H9 (cell line): ENCODE measurements at regions not wholly inside any gene's neighbourhood (a gene's known extent, or its start where the extent isn't known, plus 50 kb on each side); places are given as distances from the start of the nearest gene placed in this dataset.

Experiments used
- DNase-seq: peaks from one replicate; pipeline ENCODE4 v3.0.0-alpha.2; 2017
- H2AFZ ChIP-seq: one replicate; pipeline ENCODE4 v1.6.1; 2013; ENCODE audit warnings: mild to moderate bottlenecking, low read length, control low read depth, moderate library complexity
- H2AK5ac ChIP-seq: 2 replicates; pipeline ENCODE4 v1.6.1; 2013; ENCODE audit warnings: low read length, control low read depth, mixed read lengths; ENCODE audit not compliant: insufficient read length
- H2BK120ac ChIP-seq: one replicate; pipeline ENCODE4 v1.6.1; 2013; ENCODE audit warnings: low read depth, mild to moderate bottlenecking, low read length, control low read depth, inconsistent platforms; ENCODE audit not compliant: poor library complexity, severe bottlenecking
- H2BK12ac ChIP-seq: 2 replicates; pipeline ENCODE4 v1.6.1; 2013; ENCODE audit warnings: low read length, control low read depth, mixed read lengths, low read depth; ENCODE audit not compliant: insufficient read length
- H2BK15ac ChIP-seq: 2 replicates; pipeline ENCODE4 v1.6.1; 2013; ENCODE audit warnings: low read depth, low read length, control low read depth
- H2BK20ac ChIP-seq: one replicate; pipeline ENCODE4 v1.6.1; 2013; ENCODE audit warnings: low read depth, mild to moderate bottlenecking, low read length, control low read depth, inconsistent platforms; ENCODE audit not compliant: poor library complexity, severe bottlenecking
- H2BK5ac ChIP-seq: 2 replicates; pipeline ENCODE4 v1.6.1; 2013; ENCODE audit warnings: low read length, control low read depth, mixed read lengths; ENCODE audit not compliant: insufficient read length
- H3K14ac ChIP-seq: 2 replicates; pipeline ENCODE4 v1.6.1; 2013; ENCODE audit warnings: low read length, control low read depth; ENCODE audit not compliant: insufficient read depth
- H3K18ac ChIP-seq: 2 replicates; pipeline ENCODE4 v1.6.1; 2013; ENCODE audit warnings: low read depth, mild to moderate bottlenecking, mixed read lengths, low read length, control low read depth; ENCODE audit not compliant: insufficient read length
- H3K23ac ChIP-seq: 2 replicates; pipeline ENCODE4 v1.6.1; 2013; ENCODE audit warnings: low read length, control low read depth, mixed read lengths, low read depth; ENCODE audit not compliant: insufficient read length
- H3K23me2 ChIP-seq: 2 replicates; pipeline ENCODE4 v1.6.1; 2013; ENCODE audit warnings: low read depth, mild to moderate bottlenecking, mixed read lengths, low read length, control low read depth; ENCODE audit not compliant: insufficient read length, poor library complexity, severe bottlenecking
- H3K27ac ChIP-seq: 2 replicates; pipeline ENCODE4 v1.5.1; 2013; ENCODE audit warnings: low read length, control low read depth, mixed read lengths, low read depth; ENCODE audit not compliant: insufficient read length
- H3K27me3 ChIP-seq: 2 replicates; pipeline ENCODE4 v1.6.1; 2013; ENCODE audit warnings: low read length, control low read depth, inconsistent platforms; ENCODE audit not compliant: insufficient read depth
- H3K4ac ChIP-seq: 2 replicates; pipeline ENCODE4 v1.6.1; 2013; ENCODE audit warnings: low read depth, mild to moderate bottlenecking, control low read depth, inconsistent platforms, low read length, moderate library complexity
- H3K4me1 ChIP-seq: 2 replicates; pipeline ENCODE4 v1.6.1; 2013; ENCODE audit warnings: low read length, control low read depth, inconsistent platforms; ENCODE audit not compliant: insufficient read depth
- H3K4me2 ChIP-seq: 2 replicates; pipeline ENCODE4 v1.6.1; 2013; ENCODE audit warnings: low read length, control low read depth, mixed read lengths; ENCODE audit not compliant: insufficient read length, insufficient read depth
- H3K56ac ChIP-seq: 2 replicates; pipeline ENCODE4 v1.6.1; 2013; ENCODE audit warnings: low read depth, mild to moderate bottlenecking, mixed read lengths, low read length, control low read depth; ENCODE audit not compliant: insufficient read length
- H3K79me1 ChIP-seq: 2 replicates; pipeline ENCODE4 v1.6.1; 2013; ENCODE audit warnings: low read depth, mild to moderate bottlenecking, moderate library complexity, low read length, control low read depth, inconsistent platforms; ENCODE audit not compliant: insufficient read depth, poor library complexity, severe bottlenecking
- H3K79me2 ChIP-seq: 2 replicates; pipeline ENCODE4 v1.6.1; 2013; ENCODE audit warnings: low read length, control low read depth, inconsistent platforms; ENCODE audit not compliant: insufficient read depth
- H3K9ac ChIP-seq: 2 replicates; pipeline ENCODE4 v1.6.1; 2013; ENCODE audit warnings: low read length, control low read depth, mixed read lengths; ENCODE audit not compliant: insufficient read length; ENCODE audit errors: extremely low read depth
- H3K9me3 ChIP-seq: one replicate; pipeline ENCODE4 v1.6.1; 2013; ENCODE audit warnings: low read depth, low read length, inconsistent platforms; ENCODE audit not compliant: control insufficient read depth
- H3T11ph ChIP-seq: one replicate; pipeline ENCODE4 v1.6.1; 2013; ENCODE audit warnings: mild to moderate bottlenecking, low read length, control low read depth, inconsistent platforms
- H4K20me1 ChIP-seq: one replicate; pipeline ENCODE4 v1.6.1; 2013; ENCODE audit not compliant: control insufficient read depth, insufficient read length, insufficient read depth
- H4K5ac ChIP-seq: 2 replicates; pipeline ENCODE4 v1.6.1; 2013; ENCODE audit warnings: low read depth, mild to moderate bottlenecking, mixed read lengths, low read length, control low read depth; ENCODE audit not compliant: insufficient read length
- H4K8ac ChIP-seq: replicated peaks from 2 replicates; pipeline ENCODE4 v1.6.1; 2013; ENCODE audit warnings: low read length, control low read depth, mixed read lengths, low read depth; ENCODE audit not compliant: insufficient read length
- H4K91ac ChIP-seq: 2 replicates; pipeline ENCODE4 v1.6.1; 2013; ENCODE audit warnings: low read depth, mild to moderate bottlenecking, moderate library complexity, mixed read lengths, low read length, control low read depth; ENCODE audit not compliant: insufficient read length
- H3K27ac Mint-ChIP-seq, 3 experiments: 2 replicates in 2 of 3; 3 replicates in 1 of 3; pipeline ENCODE4 v1.8.0; 2020 to 2021; ENCODE audit warnings: mixed read lengths in 3 of 3, mild to moderate bottlenecking in 1 of 3, moderate library complexity in 1 of 3
- H3K27me3 Mint-ChIP-seq: 2 replicates; pipeline ENCODE4 v1.8.0; 2021; ENCODE audit warnings: low read depth, mild to moderate bottlenecking, moderate library complexity, mixed read lengths
- H3K36me3 Mint-ChIP-seq, 3 experiments: 2 replicates in 2 of 3; 3 replicates in 1 of 3; pipeline ENCODE4 v1.8.0; 2020 to 2021; ENCODE audit warnings: low read depth in 3 of 3, mixed read lengths in 3 of 3; ENCODE audit not compliant: insufficient read depth in 1 of 3
- H3K4me1 Mint-ChIP-seq, 2 experiments: 2 replicates each; pipeline ENCODE4 v1.8.0; 2020; ENCODE audit warnings: mixed read lengths in 2 of 2
- H3K4me3 Mint-ChIP-seq, 2 experiments: 2 replicates in 1 of 2; 3 replicates in 1 of 2; pipeline ENCODE4 v1.8.0; 2020 to 2021; ENCODE audit warnings: mild to moderate bottlenecking in 2 of 2, mixed read lengths in 2 of 2, moderate library complexity in 1 of 2
- H3K9me3 Mint-ChIP-seq, 2 experiments: 2 replicates in 1 of 2; 3 replicates in 1 of 2; pipeline ENCODE4 v1.8.0; 2020; ENCODE audit warnings: mild to moderate bottlenecking in 2 of 2, mixed read lengths in 2 of 2, moderate library complexity in 1 of 2
- WGBS: extraction: QIAGEN DNeasy Blood & Tissue Kit; methylation state at CpG from one replicate; pipeline ENCODE4 v1.1.7; 2013; ENCODE audit warnings: missing lambda C conversion rate, low lambda C conversion rate, mixed read lengths; ENCODE audit not compliant: insufficient read length; ENCODE audit errors: extremely low coverage; 5-methylcytosine and 5-hydroxymethylcytosine counted together
- TF ChIP-seq, protein P1 (sequence below): fragments of 200-600 bp; sonication (generic); conservative IDR thresholded peaks from 3 replicates; pipeline ENCODE4 v1.8.0; 2021; ENCODE audit warnings: antibody characterized with exemption, mild to moderate bottlenecking

DNA sequence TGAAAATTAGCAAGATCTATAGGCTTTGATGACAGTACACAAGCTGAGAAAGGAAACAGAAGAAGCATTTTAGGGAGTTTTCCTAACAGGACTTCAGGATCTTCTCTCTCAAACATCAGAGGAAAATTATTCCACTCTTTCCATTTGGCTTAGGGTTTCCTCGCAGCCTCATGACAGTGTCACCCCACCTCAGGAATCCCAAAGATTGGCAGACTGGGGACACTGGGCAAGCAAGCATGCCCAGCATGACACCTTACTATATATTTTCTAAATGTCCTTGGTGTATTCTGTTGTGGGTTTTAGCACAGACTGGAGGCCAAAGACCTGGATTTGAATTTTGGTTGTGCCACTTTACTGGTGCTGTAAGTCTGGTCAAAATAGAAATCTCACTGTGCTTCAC, 482.4 kb upstream of the SOX5 start:
- Mint-ChIP-seq H3K27ac (no peak overlapping the region), H3K4me1 (peaks cover 9 to 10% of the 10 kb centered on the region in 2 experiments), H3K9me3 (peaks cover 0 to 5% of the 10 kb centered on the region in 2 experiments; a peak in 2 of 5 replicates), H3K27me3 (no peaks in the 10 kb centered on the region), H3K4me3 (no peak overlapping the region), H3K36me3 (peaks cover 0 to 5% (median 0%) of the 10 kb centered on the region in 3 experiments; a peak in 2 of 7 replicates)
- DNase-seq: no peak
- Histone ChIP-seq H2AK5ac (no peak overlapping the region), H3T11ph (no peak overlapping the region), H3K18ac (no peak overlapping the region), H2BK20ac (no peak overlapping the region), H2BK15ac (no peak overlapping the region), H3K4me1 (no peaks in the 10 kb centered on the region), H2BK5ac (no peak overlapping the region), H3K79me2 (no peaks in the 10 kb centered on the region), H2BK120ac (no peak overlapping the region), H4K20me1 (no peaks in the 10 kb centered on the region), H2BK12ac (no peak overlapping the region), H4K8ac (no peak overlapping the region), H3K27me3 (no peaks in the 10 kb centered on the region), H4K91ac (no peak overlapping the region), H3K79me1 (no peaks in the 10 kb centered on the region), H3K23me2 (no peaks in the 10 kb centered on the region), H3K23ac (no peak overlapping the region), H3K9me3 (no peaks in the 10 kb centered on the region), H3K27ac (no peak overlapping the region), H3K56ac (no peak overlapping the region), H2AFZ (no peak overlapping the region), H3K14ac (no peak overlapping the region), H4K5ac (no peak overlapping the region), H3K9ac (no peak overlapping the region), H3K4ac (no peak overlapping the region), H3K4me2 (no peak overlapping the region)
- WGBS: no CpG with 5 or more reads among the region's 1 CpG
- TF ChIP-seq, protein P1, sequence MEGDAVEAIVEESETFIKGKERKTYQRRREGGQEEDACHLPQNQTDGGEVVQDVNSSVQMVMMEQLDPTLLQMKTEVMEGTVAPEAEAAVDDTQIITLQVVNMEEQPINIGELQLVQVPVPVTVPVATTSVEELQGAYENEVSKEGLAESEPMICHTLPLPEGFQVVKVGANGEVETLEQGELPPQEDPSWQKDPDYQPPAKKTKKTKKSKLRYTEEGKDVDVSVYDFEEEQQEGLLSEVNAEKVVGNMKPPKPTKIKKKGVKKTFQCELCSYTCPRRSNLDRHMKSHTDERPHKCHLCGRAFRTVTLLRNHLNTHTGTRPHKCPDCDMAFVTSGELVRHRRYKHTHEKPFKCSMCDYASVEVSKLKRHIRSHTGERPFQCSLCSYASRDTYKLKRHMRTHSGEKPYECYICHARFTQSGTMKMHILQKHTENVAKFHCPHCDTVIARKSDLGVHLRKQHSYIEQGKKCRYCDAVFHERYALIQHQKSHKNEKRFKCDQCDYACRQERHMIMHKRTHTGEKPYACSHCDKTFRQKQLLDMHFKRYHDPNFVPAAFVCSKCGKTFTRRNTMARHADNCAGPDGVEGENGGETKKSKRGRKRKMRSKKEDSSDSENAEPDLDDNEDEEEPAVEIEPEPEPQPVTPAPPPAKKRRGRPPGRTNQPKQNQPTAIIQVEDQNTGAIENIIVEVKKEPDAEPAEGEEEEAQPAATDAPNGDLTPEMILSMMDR: no peak
